HepG2 (cell line): ENCODE measurements at regions not wholly inside any gene's neighbourhood (a gene's known extent, or its start where the extent isn't known, plus 50 kb on each side); places are given as distances from the start of the nearest gene placed in this dataset.

ENCODE experiments used
- ATAC-seq: fragments of 200-7000 bp; cut with Tn5 transposase; 3 replicates; pipeline ENCODE4 v1.9.1; 2020; ENCODE audit warnings: mild to moderate bottlenecking, moderate library complexity
- BruUV-seq: library from RNA; stranded (reverse); fragments of 400-500 nt; replicated peaks from 2 replicates; lab custom pipeline; 2021; lab: Mats Ljungman, UMichigan
- CTCF ChIA-PET: fragments of 300-600 bp; formaldehyde crosslinking; extraction: SDS; loops from one replicate; lab custom pipeline; 2021; ENCODE audit warnings: low total read pairs, inconsistent platforms, low intra/inter-chr PET ratio; lab: Yijun Ruan, JAX
- POLR2A ChIA-PET: fragments of 350-600 bp; sonication (Branson Sonifier 250); formaldehyde crosslinking; loops from one replicate; lab custom pipeline; 2020; ENCODE audit warnings: antibody characterized with exemption, inconsistent platforms; lab: Yijun Ruan, JAX
- DNase-seq: peaks from one replicate; pipeline ENCODE4 v3.0.0-alpha.2; 2015; ENCODE audit warnings: low spot score
- FAIRE-seq: peaks from 3 replicates; lab custom pipeline; 2011; peaks lifted over from hg19 to GRCh38; lab: Jason Lieb, UNC
- H2AFZ ChIP-seq: one replicate; pipeline ENCODE4 v1.6.1; 2011; ENCODE audit warnings: low read length, inconsistent platforms
- H3K27ac ChIP-seq: fragments of 300-600 bp; 3 replicates; pipeline ENCODE4 v1.8.0; 2011; ENCODE audit warnings: mixed run types, mild to moderate bottlenecking, mixed read lengths, low read length, inconsistent platforms; ENCODE audit not compliant: insufficient read depth; ENCODE audit errors: extremely low read length
- H3K27me3 ChIP-seq, 2 experiments: fragments of 200-600 bp in 1 of 2; 2 replicates in 1 of 2; 3 replicates in 1 of 2; pipeline versions ENCODE4 v1.6.0 to v1.8.0; 2011; ENCODE audit warnings: low read length in 2 of 2, mild to moderate bottlenecking in 2 of 2, moderate library complexity in 2 of 2, inconsistent platforms in 1 of 2; ENCODE audit not compliant: insufficient read depth in 2 of 2, control insufficient read depth in 1 of 2
- H3K36me3 ChIP-seq, 2 experiments: fragments of 200-600 bp in 1 of 2; replicated peaks in 1 of 2; 2 replicates in 1 of 2; 3 replicates in 1 of 2; pipeline versions ENCODE4 v1.5.1 to v1.8.0; 2011; ENCODE audit warnings: low read length in 2 of 2, inconsistent platforms in 1 of 2; ENCODE audit not compliant: insufficient read depth in 2 of 2, control insufficient read depth in 1 of 2
- H3K4me1 ChIP-seq: 2 replicates; pipeline ENCODE4 v1.5.1; 2012; ENCODE audit warnings: low read length, inconsistent platforms; ENCODE audit not compliant: insufficient read depth
- H3K4me2 ChIP-seq: 2 replicates; pipeline ENCODE4 v1.6.0; 2011; ENCODE audit warnings: low read depth, low read length, inconsistent platforms
- H3K4me3 ChIP-seq, 3 experiments: fragments of 200-600 bp in 1 of 3; sonication (generic), shearing (Covaris generic) in 1 of 3; replicated peaks in 1 of 3; 2 replicates each; pipeline ENCODE4 v1.5.1; 2011 to 2016; ENCODE audit warnings: low read length in 3 of 3, inconsistent platforms in 2 of 3, low read depth in 2 of 3, mild to moderate bottlenecking in 2 of 3, control low read depth in 1 of 3, mixed read lengths in 1 of 3; ENCODE audit not compliant: insufficient read depth in 1 of 3
- H3K79me2 ChIP-seq: one replicate; pipeline ENCODE4 v1.6.1; 2011; ENCODE audit warnings: low read length, inconsistent platforms; ENCODE audit not compliant: insufficient read depth
- H3K9ac ChIP-seq: 2 replicates; pipeline ENCODE4 v1.6.0; 2011; ENCODE audit warnings: mild to moderate bottlenecking, low read depth, low read length, inconsistent platforms; ENCODE audit not compliant: insufficient read depth
- H3K9me3 ChIP-seq: 2 replicates; pipeline ENCODE4 v1.5.1; 2012; ENCODE audit warnings: mild to moderate bottlenecking, low read length
- H4K20me1 ChIP-seq: 2 replicates; pipeline ENCODE4 v1.6.0; 2011; ENCODE audit warnings: inconsistent platforms, mild to moderate bottlenecking, low read length, moderate library complexity; ENCODE audit not compliant: insufficient read depth
- CEBPG ChIP-seq: IDR thresholded peaks from 2 replicates; pipeline ENCODE4 v1.6.1; 2016
- EP300 ChIP-seq, 3 experiments: sonication (generic) in 1 of 3; formaldehyde crosslinking in 1 of 3; IDR thresholded peaks; 2 replicates each; pipeline versions ENCODE4 v1.5.1 to v1.6.1; 2011 to 2020; ENCODE audit warnings: low read depth in 2 of 3, low read length in 2 of 3, borderline replicate concordance in 1 of 3, improper control_type of control experiment in 1 of 3, mild to moderate bottlenecking in 1 of 3, missing genetic modification reagents in 1 of 3, moderate library complexity in 1 of 3
- HMG20A ChIP-seq: IDR thresholded peaks from 2 replicates; pipeline ENCODE4 v1.6.1; 2016; ENCODE audit warnings: borderline replicate concordance
- HOXD1 ChIP-seq: sonication (generic); formaldehyde crosslinking; IDR thresholded peaks from 2 replicates; pipeline ENCODE4 v1.5.0; 2020; ENCODE audit warnings: missing genetic modification reagents
- KDM2A ChIP-seq: sonication (generic); formaldehyde crosslinking; IDR thresholded peaks from 2 replicates; pipeline ENCODE4 v1.4.0; 2020; ENCODE audit warnings: low read depth, missing genetic modification reagents, borderline replicate concordance
- KIAA2018 ChIP-seq: sonication (generic); formaldehyde crosslinking; IDR thresholded peaks from 2 replicates; pipeline ENCODE4 v1.5.0; 2020; ENCODE audit warnings: mild to moderate bottlenecking, missing genetic modification reagents, borderline replicate concordance
- MEIS1 ChIP-seq: sonication (generic); formaldehyde crosslinking; IDR thresholded peaks from 2 replicates; pipeline ENCODE4 v1.9.0; 2021; ENCODE audit warnings: mild to moderate bottlenecking, missing genetic modification reagents, moderate library complexity, borderline replicate concordance
- MLXIP ChIP-seq: sonication (generic); formaldehyde crosslinking; IDR thresholded peaks from 2 replicates; pipeline ENCODE4 v1.9.0; 2021; ENCODE audit warnings: missing genetic modification reagents, borderline replicate concordance
- POLR2AphosphoS2 ChIP-seq: IDR thresholded peaks from 2 replicates; pipeline ENCODE4 v1.6.1; 2011; ENCODE audit warnings: low read depth, low read length, improper control_type of control experiment
- PPARG ChIP-seq: conservative IDR thresholded peaks from 2 replicates; pipeline ENCODE4 v1.6.1; 2016; ENCODE audit warnings: missing biosample characterization, missing genetic modification reagents
- SALL2 ChIP-seq: sonication (generic); formaldehyde crosslinking; IDR thresholded peaks from 2 replicates; pipeline ENCODE4 v1.8.1; 2023; ENCODE audit warnings: mild to moderate bottlenecking, missing genetic modification reagents, inconsistent platforms
- SRSF9 ChIP-seq: fragments of 200-400 bp; formaldehyde crosslinking; IDR thresholded peaks from 2 replicates; pipeline ENCODE4 v1.6.1; 2018; ENCODE audit warnings: borderline replicate concordance, mild to moderate bottlenecking, low read depth, low read length; ENCODE audit not compliant: insufficient read depth, poor library complexity, severe bottlenecking
- ZNF260 ChIP-seq: sonication (generic); formaldehyde crosslinking; IDR thresholded peaks from 2 replicates; pipeline ENCODE4 v1.4.0; 2020; ENCODE audit warnings: missing genetic modification reagents, low read depth, mild to moderate bottlenecking, borderline replicate concordance
- WGBS: methylation state at CpG from one replicate; pipeline ENCODE4 v1.1.6; 2017; ENCODE audit warnings: low lambda C conversion rate; 5-methylcytosine and 5-hydroxymethylcytosine counted together
- in situ Hi-C: cut with HindIII; loops from 2 replicates; pipeline ENCODE4 v1.10.0; 2017; ENCODE audit warnings: low pct_unique_long_range_greater_than_20kb; ENCODE audit not compliant: extremely low pct_ligation_motif_present
- intact Hi-C: fragments of 100-400 bp; cut with micrococcal nuclease; formaldehyde crosslinking; loops from one replicate; pipeline ENCODE4 v1.10.0; 2022; ENCODE audit not compliant: unreplicated experiment

GRCh38 chr22:27150544-27150941 is 493.2 kb downstream of the MIAT start (continued):
- TF ChIP-seq POLR2AphosphoS2 (no peak), HMG20A (no peak)

GRCh38 chr22:27151407-27151806 is 494.0 kb downstream of the MIAT start:
- Histone ChIP-seq H3K79me2 (no peaks in the 10 kb centered on the region), H3K36me3 (no peaks in the 10 kb centered on the region), H3K27me3 (peaks cover 0 to 7% of the 10 kb centered on the region in 2 experiments; a peak in 2 of 5 replicates), H3K27ac (no peak overlapping the region), H4K20me1 (no peaks in the 10 kb centered on the region), H3K4me2 (no peak overlapping the region), H3K4me3 (no peak overlapping the region), H2AFZ (no peak overlapping the region), H3K4me1 (no peaks in the 10 kb centered on the region), H3K9me3 (no peaks in the 10 kb centered on the region), H3K9ac (no peak overlapping the region)
- ATAC-seq (no peak), DNase-seq (no peak), FAIRE-seq (no peak)
- intact Hi-C loops = no loop called here
- no TSS peak for BruUV-seq
- CTCF ChIA-PET = no interaction called here
- 0% methylated on average over 2 of the region's 2 CpGs for WGBS
- POLR2A ChIA-PET = no interaction called here
- in situ Hi-C loops = no loop called here
- TF ChIP-seq PPARG = no peak
- TF ChIP-seq SRSF9 = no peak
- no peak for TF ChIP-seq MLXIP (CRISPR knock-in tag)
- TF ChIP-seq KDM2A = no peak
- no peak for TF ChIP-seq SALL2
- no peak for TF ChIP-seq KIAA2018 (CRISPR knock-in tag)
- no peak for TF ChIP-seq ZNF260 (CRISPR knock-in tag)
- no peak for TF ChIP-seq CEBPG
- no peak for TF ChIP-seq HOXD1
- no peak for TF ChIP-seq MEIS1
- no peak for TF ChIP-seq EP300 (IDR thresholded peaks at IDR 0.05; ENCODE audit: low read depth in 2 of 2, low read length in 2 of 2)
- TF ChIP-seq EP300 (CRISPR knock-in tag; IDR thresholded peaks at IDR 0.05; ENCODE audit: borderline replicate concordance) = no peak
